ENCODE measurements at regions not wholly inside any gene's neighbourhood (a gene's known extent, or its start where the extent isn't known, plus 50 kb on each side); places are given as distances from the start of the nearest gene placed in this dataset.

DNA sequence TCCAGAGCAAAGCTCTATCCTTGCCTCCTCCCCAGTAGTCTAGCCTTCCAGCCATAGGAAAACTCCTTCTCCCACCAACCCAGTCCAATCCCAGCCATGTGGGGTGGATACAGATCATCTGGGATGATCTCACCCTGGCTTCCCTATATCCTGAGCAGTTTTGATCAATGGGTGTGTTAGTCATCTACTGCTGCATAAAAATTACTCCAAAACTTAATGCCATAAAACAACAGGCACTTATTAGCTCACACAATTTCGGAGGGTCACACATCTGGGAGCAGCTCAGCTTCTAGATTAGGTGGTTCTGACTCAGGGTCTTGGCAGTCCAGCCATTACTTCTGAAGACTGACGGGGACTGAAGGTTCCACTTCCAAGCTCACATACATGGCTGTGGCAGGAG is 190.4 kb downstream of the SPP2 start:
- TF ChIP-seq, protein P1, sequence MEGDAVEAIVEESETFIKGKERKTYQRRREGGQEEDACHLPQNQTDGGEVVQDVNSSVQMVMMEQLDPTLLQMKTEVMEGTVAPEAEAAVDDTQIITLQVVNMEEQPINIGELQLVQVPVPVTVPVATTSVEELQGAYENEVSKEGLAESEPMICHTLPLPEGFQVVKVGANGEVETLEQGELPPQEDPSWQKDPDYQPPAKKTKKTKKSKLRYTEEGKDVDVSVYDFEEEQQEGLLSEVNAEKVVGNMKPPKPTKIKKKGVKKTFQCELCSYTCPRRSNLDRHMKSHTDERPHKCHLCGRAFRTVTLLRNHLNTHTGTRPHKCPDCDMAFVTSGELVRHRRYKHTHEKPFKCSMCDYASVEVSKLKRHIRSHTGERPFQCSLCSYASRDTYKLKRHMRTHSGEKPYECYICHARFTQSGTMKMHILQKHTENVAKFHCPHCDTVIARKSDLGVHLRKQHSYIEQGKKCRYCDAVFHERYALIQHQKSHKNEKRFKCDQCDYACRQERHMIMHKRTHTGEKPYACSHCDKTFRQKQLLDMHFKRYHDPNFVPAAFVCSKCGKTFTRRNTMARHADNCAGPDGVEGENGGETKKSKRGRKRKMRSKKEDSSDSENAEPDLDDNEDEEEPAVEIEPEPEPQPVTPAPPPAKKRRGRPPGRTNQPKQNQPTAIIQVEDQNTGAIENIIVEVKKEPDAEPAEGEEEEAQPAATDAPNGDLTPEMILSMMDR (IDR thresholded peaks at IDR 0.05), result no peak
- TF ChIP-seq POLR2A (IDR thresholded peaks at IDR 0.05), result no peak
- no peak for TF ChIP-seq EP300 (IDR thresholded peaks at IDR 0.05)
- no peak for TF ChIP-seq POLR2AphosphoS5 (IDR thresholded peaks at IDR 0.05)

All from gastroesophageal sphincter (tissue), 3 donors.